GM19023 (cell line): ENCODE measurements at regions not wholly inside any gene's neighbourhood (a gene's known extent, or its start where the extent isn't known, plus 50 kb on each side); places are given as distances from the start of the nearest gene placed in this dataset.
"Not testable (repeated sequence)": the region's sequence is repeated elsewhere in the genome, so short reads cannot be mapped to it uniquely, and the experiment has no call there.

ENCODE experiments used
- ATAC-seq: cut with Tn5 transposase; IDR thresholded peaks from one replicate; pipeline ENCODE4 v1.9.1; 2021; ENCODE audit warnings: mild to moderate bottlenecking, moderate library complexity; ENCODE audit not compliant: unreplicated experiment

DNA sequence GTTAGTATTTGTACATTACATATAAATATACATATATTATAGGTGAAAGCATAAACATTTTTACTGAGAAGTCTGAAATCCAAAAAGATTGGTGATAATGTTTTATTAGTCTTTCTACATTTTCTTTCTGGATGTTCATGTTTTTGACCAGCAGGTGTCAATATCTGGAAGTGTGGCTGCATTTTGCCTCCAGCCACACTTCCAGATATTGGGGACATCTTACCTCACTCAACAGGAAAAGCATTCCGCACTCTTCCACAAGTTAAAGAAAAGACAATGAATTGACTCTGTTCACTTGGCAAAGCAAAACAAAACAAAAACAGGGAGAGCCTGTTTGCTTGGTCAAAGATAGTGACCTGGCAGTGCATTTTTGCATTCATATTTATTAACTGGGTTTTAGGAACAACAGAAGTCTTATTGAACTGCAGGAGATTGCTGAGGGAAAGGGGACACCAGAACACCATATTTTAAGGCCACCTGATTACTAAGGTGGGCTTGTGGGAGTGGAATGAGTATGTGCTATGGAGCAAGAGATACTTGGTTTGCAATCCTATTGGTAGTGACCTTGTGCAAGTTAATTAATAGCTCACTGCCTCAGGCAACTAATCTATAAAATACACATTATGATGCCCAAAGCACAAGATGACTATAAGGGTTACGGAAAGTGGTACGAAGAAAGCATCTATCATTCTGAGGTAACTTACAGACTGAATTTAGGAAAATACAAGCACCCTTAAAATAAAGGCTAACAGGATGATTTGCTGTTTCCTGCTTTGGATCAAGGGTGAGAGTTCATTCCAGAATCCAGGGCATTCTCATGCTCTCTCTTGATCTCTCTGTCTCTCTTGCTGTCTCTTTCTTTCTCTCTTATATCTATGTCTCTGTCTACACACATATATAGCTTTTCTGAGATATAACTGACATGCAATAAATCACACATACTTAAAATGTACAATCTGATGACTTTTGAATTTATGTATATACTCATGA, 389.9 kb upstream of the EMCN start:
- no peak for ATAC-seq

- ATAC-seq: no peak
Observed at GRCh38 chr4:100906973-100907372, 389.2 kb upstream of the EMCN start.

DNA sequence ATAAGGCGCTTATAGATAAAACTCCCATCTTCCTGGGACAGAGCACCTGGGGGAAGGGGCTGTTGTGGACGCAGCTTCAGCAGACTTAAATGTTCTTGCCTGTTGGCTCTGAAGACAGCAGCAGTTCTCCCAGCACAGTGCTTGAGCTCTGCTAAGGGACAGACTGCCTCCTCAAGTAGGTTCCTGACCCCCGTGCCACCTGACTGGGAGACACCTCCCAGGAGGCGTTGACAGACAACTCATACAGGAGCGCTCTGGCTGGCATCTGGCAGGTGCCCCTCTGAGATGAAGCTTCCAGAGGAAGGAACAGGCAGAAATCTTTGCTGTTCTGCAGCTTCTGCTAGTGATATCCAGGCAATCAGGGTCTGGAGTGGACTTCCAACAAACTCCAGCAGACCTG, 383.1 kb upstream of the EMCN start:
- not testable (repeated sequence) for ATAC-seq

DNA sequence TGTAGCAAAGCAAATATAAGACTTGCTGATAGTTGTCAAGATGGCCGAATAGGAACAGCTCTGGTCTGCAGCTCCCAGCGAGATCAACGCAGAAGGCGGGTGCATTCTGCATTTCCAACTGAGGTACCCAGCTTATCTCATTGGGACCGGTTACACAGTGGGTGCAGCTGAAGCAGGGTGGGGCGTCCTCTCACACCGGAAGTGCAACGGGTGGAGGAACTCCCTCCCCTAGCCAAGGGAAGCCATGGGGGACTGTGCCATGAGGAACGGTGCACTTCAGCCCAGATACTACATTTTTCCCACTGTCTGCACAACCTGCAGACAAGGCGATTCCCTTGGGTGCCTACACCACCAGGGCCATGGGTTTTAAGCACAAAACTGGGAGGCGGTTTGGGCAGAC, 382.3 kb upstream of the EMCN start:
- no peak for ATAC-seq

- no peak for ATAC-seq
Observed at GRCh38 chr4:100898844-100899243, 381.0 kb upstream of the EMCN start.

DNA sequence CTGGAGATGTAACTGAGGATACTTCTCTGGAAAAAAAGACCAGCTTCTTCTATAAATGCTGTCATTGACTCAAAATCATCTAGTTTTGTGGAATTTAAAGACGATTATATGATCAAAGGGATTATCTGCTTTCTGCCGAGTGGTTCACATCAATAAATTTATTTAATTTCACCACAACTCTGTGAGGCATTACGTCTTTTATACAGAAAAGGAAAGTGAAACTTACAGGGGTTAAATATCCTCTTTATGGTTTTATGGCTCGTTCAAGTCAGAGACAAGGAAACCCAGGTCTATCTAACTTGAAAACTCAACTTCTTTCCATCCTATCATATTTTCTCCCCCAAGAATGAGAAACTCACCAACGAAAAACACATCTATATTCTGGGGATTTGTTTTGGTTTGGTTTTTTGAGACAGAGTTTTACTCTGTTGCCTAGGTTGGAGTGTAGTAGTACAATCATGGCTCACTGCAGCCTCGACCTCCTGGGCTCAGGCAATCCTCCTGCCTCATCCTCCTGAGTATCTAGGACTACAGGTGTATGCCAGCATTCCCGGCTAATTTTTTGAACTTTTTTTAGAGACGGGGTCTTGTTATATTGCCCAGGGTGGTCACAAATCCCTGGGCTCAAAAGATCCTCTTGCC, 377.9 kb upstream of the EMCN start:
- peak; percentile 86 for ATAC-seq

- no peak for ATAC-seq
Observed at GRCh38 chr4:100894339-100894870, 376.6 kb upstream of the EMCN start.

- no peak for ATAC-seq
Observed at GRCh38 chr4:100891808-100892207, 374.0 kb upstream of the EMCN start.

DNA sequence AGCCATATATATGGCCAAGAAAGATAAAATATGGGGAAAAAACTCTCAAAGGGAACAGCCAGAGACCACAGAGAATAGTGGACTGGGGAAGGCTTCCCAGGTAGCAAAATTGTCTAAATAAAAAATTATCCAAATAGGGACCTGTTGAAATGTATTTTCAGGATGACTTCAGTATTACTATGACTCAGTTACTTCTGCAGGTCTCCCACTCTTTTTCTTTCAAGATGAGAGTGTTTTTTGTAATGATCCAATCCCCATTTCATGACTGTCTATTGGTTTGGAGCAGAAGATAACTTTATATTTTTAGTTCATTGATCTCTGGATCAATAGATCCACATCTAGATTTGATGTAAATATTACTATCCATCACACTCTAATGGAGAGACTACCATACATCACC, 372.1 kb upstream of the EMCN start:
- no peak for ATAC-seq

- peak; percentile 70 for ATAC-seq
Observed at GRCh38 chr4:100889401-100889800, 371.6 kb upstream of the EMCN start.

GRCh38 chr4:100882661-100883060, 364.8 kb upstream of the EMCN start:
- no peak for ATAC-seq

GRCh38 chr4:100881283-100881682, 363.5 kb upstream of the EMCN start:
- no peak for ATAC-seq

- no peak for ATAC-seq
Observed at GRCh38 chr4:100880011-100880410, 362.2 kb upstream of the EMCN start.

DNA sequence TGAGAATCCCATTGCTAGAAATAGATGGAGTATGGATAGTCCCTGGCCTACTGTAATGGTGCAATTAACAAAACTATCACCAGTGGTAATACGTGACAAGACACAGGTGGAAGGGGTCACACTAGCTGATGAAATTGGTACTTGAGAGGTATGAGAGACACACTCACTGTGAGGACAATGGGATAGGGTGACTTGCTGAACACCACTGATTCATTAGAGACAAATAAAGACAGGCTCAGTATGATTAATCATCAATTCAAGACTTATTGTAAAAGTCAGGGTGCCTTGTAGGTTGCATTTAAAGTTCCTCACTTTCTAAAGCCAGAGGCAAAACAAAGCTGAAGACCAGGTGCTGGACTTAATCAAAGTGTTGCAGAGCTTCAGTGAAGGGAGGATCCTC, 361.6 kb upstream of the EMCN start:
- no peak for ATAC-seq

- ATAC-seq: no peak
Observed at GRCh38 chr4:100876546-100876945, 358.7 kb upstream of the EMCN start.

DNA sequence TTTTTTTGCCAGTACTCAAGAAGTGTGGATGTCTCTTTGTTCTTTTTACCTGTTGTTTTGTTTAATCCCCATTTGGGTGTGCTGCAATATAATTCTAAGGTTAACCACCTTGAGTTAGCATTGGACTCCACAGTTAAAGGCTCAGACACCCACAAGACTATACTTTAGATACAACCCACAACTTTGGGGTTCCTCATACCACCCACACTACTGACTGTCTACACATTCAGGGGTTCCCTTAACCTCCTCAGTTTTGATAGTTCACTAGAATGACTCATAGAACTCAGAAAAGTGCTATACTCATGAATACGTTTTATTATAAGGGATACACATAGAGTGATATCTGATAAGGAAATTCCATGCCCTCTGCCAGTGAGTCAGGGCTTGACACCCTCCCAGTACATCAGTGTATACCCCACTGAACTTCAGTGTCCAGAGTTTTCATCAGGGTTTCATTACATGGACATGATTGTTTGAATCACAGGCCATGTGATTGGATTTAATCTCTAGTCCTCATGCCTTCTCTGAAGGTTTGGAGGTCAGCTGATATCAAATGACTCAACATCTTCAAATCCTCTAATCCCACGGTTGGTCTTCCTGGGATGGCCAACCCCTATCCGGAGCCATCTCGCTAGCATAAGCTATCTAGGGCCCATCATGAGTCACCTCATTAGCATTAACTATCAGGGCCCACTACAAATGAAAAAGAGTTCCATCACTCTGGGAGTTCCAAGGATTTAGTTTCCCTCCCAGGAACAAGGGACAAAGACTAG, 357.7 kb upstream of the EMCN start:
- ATAC-seq: no peak

DNA sequence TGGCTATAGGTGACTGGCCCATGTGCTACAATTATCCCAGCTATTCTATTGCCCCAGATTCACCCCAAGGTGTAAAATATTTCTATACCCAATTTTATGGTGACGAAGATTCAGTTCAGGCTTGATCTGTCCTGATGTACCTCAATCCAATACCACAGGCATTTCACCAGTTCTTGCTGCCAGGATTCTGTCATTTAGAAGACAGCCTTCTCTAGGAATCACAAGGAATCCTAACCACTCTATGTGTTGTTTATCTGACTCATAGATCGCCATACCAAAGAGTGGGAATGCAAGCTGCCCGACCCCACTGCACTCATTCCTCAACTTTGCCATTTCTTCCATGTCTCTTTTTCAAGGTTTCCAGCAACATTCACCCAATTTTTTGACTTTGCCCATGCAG, 355.0 kb upstream of the EMCN start:
- ATAC-seq: no peak

- no peak for ATAC-seq
Observed at GRCh38 chr4:100870940-100871772, 353.3 kb upstream of the EMCN start.

- ATAC-seq: no peak
Observed at GRCh38 chr4:100869276-100869675, 351.5 kb upstream of the EMCN start.

- not testable (repeated sequence) for ATAC-seq
Observed at GRCh38 chr4:100868281-100868680, 350.5 kb upstream of the EMCN start.
